Activated CD8-positive, alpha-beta memory T cell treated with anti-CD3 and anti-CD28 coated beads, Interleukin-2, amount 50 U/mL, for 48 hours (primary cell): ENCODE measurements at regions not wholly inside any gene's neighbourhood (a gene's known extent, or its start where the extent isn't known, plus 50 kb on each side); places are given as distances from the start of the nearest gene placed in this dataset.
"Not testable (repeated sequence)": the region's sequence is repeated elsewhere in the genome, so short reads cannot be mapped to it uniquely, and the experiment has no call there.

Experiments
- DNase-seq: peaks from one replicate; pipeline ENCODE4 v3.0.0-alpha.2; 2020

DNA sequence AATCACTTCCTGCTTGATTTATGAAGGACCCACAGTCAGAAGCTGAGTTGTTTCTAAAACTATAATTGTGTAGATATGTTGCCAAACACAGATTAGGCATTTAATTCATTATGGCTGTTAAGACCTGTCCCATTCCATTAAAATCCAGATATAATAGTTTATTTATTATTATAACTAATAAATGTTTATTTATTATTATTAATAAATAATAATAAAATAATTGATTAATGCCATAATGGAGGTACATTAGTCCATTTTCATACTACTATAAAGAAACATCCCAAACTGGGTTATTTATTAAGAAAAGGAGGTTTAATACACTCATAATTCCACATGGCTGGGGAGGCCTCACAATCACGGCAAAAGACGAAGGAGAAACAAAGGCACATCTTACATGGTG, 1240.9 kb downstream of the CDH11 start:
- no peak for DNase-seq

- no peak for DNase-seq
Observed at GRCh38 chr16:63877401-63877800, 1244.5 kb downstream of the CDH11 start.

DNA sequence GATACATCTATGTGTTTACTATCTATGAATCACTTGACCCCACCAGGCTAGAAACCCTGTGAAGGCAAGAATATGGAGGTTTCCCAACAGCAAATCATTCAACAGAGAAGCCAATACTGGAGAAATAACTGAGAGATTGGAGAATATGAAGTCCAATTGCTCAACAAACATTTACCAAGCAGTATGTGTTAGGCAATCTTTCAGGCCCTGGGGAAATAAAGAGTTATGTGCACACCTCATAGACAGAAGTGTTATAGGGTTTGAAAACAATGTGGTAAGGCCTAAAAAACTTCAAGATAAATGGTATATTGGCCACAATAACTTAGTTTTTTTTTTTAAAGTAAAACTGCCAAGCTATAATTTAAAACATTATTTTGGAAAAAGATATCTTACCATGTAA, 1245.8 kb downstream of the CDH11 start:
- no peak for DNase-seq

DNA sequence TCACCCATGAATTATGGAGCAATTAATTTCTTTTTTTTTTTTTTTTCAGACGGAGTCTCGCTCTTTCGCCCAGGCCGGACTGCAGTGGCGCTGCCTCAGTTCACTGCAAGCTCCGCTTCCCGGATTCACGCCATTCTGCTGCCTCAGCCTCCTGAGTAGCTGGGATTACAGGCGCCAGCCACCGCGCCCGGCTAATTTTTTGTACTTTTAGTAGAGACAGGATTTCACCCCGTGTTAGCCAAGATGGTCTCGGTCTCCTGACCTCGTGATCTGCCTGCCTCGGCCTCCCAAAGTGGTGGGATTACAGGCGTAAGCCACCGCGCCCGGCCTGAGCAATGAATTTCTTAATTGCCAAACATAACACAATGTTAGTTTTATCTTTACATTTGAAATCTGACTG, 1261.2 kb downstream of the CDH11 start:
- DNase-seq = not testable (repeated sequence)

GRCh38 chr16:63856537-63856936, 1265.3 kb downstream of the CDH11 start:
- no peak for DNase-seq

DNA sequence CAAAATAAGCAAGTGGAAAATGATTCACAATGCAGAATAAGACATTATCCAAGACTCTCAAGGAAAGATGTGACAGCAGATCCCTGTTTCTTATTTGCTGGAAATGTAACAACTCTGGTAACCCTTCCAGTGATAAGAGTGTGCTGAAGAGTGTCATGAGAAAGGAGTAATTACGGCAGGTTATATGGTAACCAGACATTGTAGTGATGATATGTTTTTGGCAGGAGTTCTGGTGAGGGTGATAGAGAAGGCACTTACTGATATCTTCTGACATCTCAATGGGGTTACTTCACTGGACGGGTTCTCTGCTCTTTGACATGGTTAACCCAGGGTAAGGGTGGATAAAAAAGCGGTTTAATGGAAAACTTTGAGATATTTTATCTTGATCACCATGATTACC, 1270.9 kb downstream of the CDH11 start:
- DNase-seq = no peak

GRCh38 chr16:63841271-63841670, 1280.6 kb downstream of the CDH11 start:
- no peak for DNase-seq

DNA sequence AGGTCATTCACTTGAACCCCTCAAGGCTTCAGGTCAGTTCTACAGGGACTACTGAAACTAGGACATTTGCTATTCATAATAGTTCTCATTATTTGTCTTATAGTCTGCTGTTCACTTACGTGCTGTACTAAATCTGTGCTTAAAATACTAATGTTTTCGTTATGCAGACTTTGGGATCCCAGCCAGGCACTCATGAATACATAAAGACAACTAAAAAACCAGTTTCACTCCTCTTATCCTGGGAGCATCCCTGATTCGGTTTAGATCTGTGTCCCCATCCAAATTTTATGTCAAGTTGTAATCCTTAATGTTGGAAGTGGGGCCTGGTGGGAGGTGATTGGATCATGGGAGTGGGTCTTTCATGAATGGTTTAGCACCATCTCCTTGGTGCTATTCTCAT, 1291.8 kb downstream of the CDH11 start:
- DNase-seq = no peak

- no peak for DNase-seq
Observed at GRCh38 chr16:63822818-63823217, 1299.0 kb downstream of the CDH11 start.

DNA sequence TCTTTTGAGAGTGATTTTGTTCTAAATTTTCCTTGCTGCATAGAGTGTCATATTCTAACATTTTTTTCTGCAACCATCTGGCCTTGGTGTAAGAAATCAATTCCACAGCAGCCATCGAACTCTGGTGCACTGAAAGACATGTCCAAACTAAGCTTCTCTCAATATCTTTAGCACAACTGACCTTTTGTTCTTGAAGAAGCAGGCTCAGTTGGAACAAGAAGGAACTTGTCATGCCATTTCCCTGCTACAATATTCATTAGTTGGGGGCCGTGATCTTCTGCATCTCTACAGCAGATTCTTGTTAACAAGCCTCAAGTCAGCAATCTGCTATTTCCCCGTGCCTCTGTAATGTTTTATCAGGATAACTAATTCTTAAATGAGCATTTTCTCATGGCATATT, 1305.6 kb downstream of the CDH11 start:
- DNase-seq = no peak

- DNase-seq = no peak
Observed at GRCh38 chr16:63813862-63814261, 1308.0 kb downstream of the CDH11 start.

DNA sequence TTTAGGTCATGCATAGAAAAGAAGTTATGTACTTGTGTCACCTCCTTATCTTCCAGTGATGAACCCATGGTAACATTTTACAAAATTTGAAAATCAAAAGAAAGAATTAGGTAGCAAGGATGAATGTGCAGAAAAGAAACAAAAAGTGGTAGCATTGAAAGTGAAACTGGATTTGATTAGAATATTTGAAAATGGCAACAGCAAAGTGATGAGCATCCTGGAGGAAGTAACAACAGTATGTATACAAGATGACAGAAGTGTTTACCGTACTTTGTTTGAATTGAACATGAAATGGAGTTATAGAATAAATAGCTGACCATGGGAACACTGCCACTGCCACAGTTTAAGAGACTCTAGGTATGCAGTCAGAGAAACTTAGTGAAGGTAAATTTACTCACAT, 1313.1 kb downstream of the CDH11 start:
- no peak for DNase-seq

- DNase-seq = no peak
Observed at GRCh38 chr16:63806794-63807506, 1314.9 kb downstream of the CDH11 start.

DNA sequence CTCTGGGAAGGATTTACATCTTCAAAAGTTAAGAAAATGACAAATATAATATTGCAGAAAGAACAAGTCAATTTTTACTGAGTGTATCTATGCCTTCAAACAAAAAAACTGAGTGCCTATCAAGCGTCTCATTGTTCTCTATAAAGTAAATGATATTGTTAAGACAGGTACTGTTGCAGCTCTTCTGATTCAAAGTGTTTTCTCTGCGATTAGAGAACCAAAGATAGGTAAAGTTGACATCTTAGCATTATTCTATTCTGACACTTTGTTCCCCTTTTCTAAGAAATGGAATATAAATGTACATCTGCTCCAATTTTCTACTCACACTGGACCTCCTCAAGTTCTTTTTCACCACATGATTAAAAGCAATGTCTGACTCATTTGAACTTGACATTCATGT, 1317.7 kb downstream of the CDH11 start:
- no peak for DNase-seq

DNA sequence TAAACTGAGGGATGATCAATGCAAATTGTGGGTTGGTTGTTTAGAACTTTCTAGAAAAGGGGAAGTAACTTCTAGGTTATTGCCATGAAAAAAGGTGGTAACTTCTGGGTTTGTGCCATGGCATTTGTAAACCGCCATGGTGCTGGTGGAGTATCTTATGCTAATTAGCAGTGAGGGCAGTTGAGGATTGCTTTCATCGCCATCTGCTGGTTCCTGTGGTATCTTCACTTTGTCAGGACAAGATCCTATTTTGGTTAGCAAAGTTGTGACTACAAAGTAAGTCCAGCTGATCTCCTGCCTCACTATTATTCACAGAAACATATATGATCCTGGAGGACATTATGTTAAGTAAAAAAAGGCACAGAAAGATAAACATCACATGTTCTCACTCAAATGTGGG, 1332.3 kb downstream of the CDH11 start:
- no peak for DNase-seq

GRCh38 chr16:63787014-63787413, 1334.8 kb downstream of the CDH11 start:
- DNase-seq = no peak

- no peak for DNase-seq
Observed at GRCh38 chr16:63785170-63785569, 1336.7 kb downstream of the CDH11 start.

GRCh38 chr16:63776437-63776836, 1345.4 kb downstream of the CDH11 start:
- no peak for DNase-seq

DNA sequence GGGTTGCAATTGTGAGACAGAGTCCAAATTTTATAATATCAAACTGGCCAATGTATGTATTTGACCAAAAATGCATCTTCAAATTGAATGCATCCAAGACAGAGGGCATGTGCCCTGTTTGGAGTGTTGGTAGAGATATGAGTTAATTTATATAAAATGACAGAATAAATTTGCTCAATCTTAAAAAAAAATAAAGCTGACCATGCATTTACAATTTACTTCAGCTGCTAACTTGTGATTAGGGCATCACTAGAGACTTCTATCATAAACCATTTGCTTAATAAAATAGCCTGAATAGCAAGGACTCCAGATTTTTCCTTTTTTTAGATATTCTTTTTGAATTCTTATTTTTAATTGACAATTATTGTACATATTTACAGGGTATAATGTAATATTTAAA, 1345.8 kb downstream of the CDH11 start:
- DNase-seq = no peak

GRCh38 chr16:63774302-63774701, 1347.6 kb downstream of the CDH11 start:
- DNase-seq = no peak

GRCh38 chr16:63769211-63769610, 1352.7 kb downstream of the CDH11 start:
- DNase-seq = no peak

DNA sequence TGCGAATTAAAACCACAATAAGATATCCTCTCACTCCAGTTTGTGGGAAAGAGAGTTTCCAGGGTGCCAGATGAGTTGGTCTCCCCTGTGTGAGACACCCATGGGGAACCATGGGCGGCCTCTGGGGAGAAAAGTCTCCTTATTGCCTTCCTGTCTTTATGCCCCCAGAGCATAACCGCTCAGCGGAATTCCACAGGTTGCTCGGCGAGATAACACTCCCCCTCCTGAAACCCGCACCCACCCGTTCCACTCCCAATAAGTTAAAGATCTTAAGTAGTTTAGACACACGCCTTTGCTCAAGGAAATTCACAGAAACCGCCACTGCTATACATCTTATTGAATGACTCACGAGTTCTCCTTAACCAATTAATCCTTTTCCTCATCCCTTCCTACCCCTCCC, 1361.6 kb downstream of the CDH11 start:
- DNase-seq = not testable (repeated sequence)

DNA sequence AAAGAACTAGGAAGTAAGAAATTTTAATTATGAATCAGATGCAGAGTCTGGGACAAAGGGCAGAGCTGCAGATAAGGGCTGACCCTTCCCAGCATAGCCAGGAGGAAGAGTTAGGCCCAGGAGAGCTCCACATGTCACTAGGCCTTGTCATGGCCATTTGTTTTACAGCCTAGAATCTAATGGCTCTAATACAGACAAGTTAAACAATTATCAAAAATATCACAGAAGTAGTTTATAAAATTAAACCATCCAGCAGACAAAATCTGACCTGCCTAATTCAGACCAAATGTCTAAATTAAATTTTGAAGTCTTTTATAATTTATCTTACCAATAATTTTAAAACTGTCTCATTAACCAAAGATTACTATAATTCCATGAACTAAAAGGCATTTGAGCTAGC, 1369.5 kb downstream of the CDH11 start:
- DNase-seq = no peak

DNA sequence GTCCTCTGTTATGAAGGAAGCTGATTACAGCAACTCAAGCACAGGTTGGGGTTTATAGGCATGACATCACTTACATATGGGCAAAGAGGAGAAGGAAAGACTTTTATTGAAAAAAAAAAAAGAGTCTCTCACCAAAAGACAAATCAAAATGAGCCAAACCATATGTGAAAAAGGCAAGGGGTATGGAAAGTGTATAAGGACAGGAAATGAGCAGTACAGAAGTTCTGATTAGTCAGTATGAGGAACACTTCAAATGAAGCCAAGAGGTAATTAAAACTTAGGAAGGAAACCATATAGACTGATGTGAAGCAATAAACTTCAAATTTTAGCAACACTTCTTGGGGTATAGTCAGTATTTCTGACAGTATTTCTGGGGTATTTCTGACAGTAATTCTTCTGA, 1372.6 kb downstream of the CDH11 start:
- no peak for DNase-seq

DNA sequence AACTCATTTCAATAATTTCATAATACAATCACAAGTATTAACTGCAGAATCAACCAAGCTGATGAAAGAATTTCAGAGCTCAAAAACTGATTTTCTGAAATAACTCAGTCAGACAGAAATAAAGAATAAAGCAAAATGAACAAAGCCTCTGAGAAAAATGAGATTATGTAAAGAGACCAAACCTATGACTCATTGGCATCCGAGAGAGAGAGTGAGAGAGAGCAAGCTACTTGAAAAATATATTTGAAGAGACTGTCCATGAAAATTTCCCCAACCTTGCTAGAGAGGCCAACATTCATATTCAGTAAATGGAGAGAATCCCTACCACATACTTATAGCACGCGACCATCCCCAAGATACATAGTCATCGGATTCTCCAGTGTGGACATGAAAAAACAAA, 1376.4 kb downstream of the CDH11 start:
- DNase-seq = no peak
